ENCODE measurements at regions not wholly inside any gene's neighbourhood (a gene's known extent, or its start where the extent isn't known, plus 50 kb on each side); places are given as distances from the start of the nearest gene placed in this dataset.

- TF ChIP-seq CTCF (IDR thresholded peaks at IDR 0.05) (no peak), POLR2A (IDR thresholded peaks at IDR 0.05) (no peak)
These were observed 60.3 kb upstream of the GPR45 start for GRCh38 chr2:105181282-105181681.

Measured in thyroid gland (tissue), 4 donors.